Right lobe of liver (tissue), 6 donors: ENCODE measurements at regions not wholly inside any gene's neighbourhood (a gene's known extent, or its start where the extent isn't known, plus 50 kb on each side); places are given as distances from the start of the nearest gene placed in this dataset.

ENCODE experiments used
- ATAC-seq, 4 donors: fragments of 200-7000 bp; cut with Tn5 transposase; one replicate each; pipeline ENCODE4 v1.9.1; 2020; ENCODE audit warnings: mild to moderate bottlenecking in 4 of 4, moderate library complexity in 4 of 4
- DNase-seq, 3 donors: peaks; one replicate each; pipeline ENCODE4 v3.0.0-alpha.2; 2020
- H3K27ac ChIP-seq, 3 donors: fragments of 200-600 bp; one replicate each; pipeline ENCODE4 v1.8.0; 2022
- H3K27me3 ChIP-seq, 2 donors: fragments of 200-600 bp; one replicate each; pipeline ENCODE4 v1.8.0; 2022
- H3K36me3 ChIP-seq, 4 donors: fragments of 200-600 bp; sonication (generic) in 1 of 4; one replicate each; pipeline versions ENCODE4 v1.5.1 to v1.8.0; 2017 to 2022; ENCODE audit warnings: control low read depth in 1 of 4
- H3K4me1 ChIP-seq, 4 donors: fragments of 200-600 bp; sonication (generic) in 1 of 4; one replicate each; pipeline versions ENCODE4 v1.5.1 to v1.8.0; 2017 to 2022; ENCODE audit warnings: control low read depth in 1 of 4
- H3K4me3 ChIP-seq, 3 donors: fragments of 200-600 bp; one replicate each; pipeline ENCODE4 v1.8.0; 2022
- H3K9me3 ChIP-seq, 4 donors: fragments of 200-600 bp; sonication (generic) in 1 of 4; one replicate each; pipeline versions ENCODE4 v1.5.1 to v1.8.0; 2017 to 2022; ENCODE audit warnings: control low read depth in 1 of 4
- CTCF ChIP-seq, 4 donors: fragments of 200-600 bp in 3 of 4; fragments of 450-650 bp in 1 of 4; IDR thresholded peaks; one replicate each; pipeline versions ENCODE4 v1.5.1 to v1.8.0; 2016 to 2022; ENCODE audit warnings: antibody characterized with exemption in 4 of 4, mild to moderate bottlenecking in 2 of 4
- POLR2A ChIP-seq: fragments of 450-650 bp; IDR thresholded peaks from one replicate; pipeline ENCODE4 v1.6.1; 2017; ENCODE audit warnings: antibody characterized with exemption, mild to moderate bottlenecking
- WGBS: methylation state at CpG from one replicate; pipeline ENCODE4 v1.1.6; 2018; ENCODE audit warnings: low coverage, low lambda C conversion rate; ENCODE audit not compliant: insufficient coverage; ENCODE audit errors: missing lambda C conversion rate; 5-methylcytosine and 5-hydroxymethylcytosine counted together
- intact Hi-C, 2 donors: fragments of 100-400 bp; cut with DNase I; formaldehyde crosslinking; loops; one replicate each; pipeline versions ENCODE4 v1.11.2 to v1.14.1; 2022
- donor health status: DM: no; HTN: yes; CAD: no.
- donor health status: DM: no; HTN: no; CAD: no.
- donor health status: DM: no; HTN: no; CAD: no.
- donor health status: DM: no; HTN: yes; CAD: no.
- donor health status: DM: no; HTN: yes; CAD: no.

DNA sequence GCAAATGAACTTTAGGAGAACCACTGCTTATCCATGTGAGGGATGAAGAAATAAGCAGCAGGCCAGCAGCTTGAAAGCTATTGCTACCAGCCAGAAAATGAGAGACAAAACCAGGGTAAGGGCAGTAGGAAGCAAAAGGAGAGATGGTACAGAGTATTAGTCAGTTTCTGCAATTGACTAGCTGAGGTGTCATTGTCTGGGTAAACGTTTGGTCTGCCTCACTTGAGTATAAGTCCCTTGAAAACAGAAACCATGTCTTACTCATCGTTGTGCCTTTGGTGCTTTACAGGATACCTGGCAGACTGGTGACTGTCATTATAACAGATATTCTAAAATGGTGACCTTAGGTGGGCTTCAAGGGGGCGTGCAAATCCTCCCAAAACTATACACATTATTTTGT is 63.9 kb upstream of the USP47 start:
- Histone ChIP-seq H3K9me3 (no peaks in the 10 kb centered on the region), H3K27ac (no peak overlapping the region), H3K4me1 (no peaks in the 10 kb centered on the region), H3K36me3 (no peaks in the 10 kb centered on the region), H3K27me3 (no peaks in the 10 kb centered on the region), H3K4me3 (no peak overlapping the region)
- no peak for ATAC-seq
- DNase-seq: no peak
- TF ChIP-seq POLR2A: no peak
- no peak for TF ChIP-seq CTCF (IDR thresholded peaks at IDR 0.05)
- intact Hi-C loops: no loop called here
- 40% methylated on average over 1 of the region's 3 CpGs for WGBS

- Histone ChIP-seq H3K4me1 (no peaks in the 10 kb centered on the region), H3K27ac (no peak overlapping the region), H3K9me3 (no peaks in the 10 kb centered on the region), H3K36me3 (no peaks in the 10 kb centered on the region), H3K4me3 (no peak overlapping the region), H3K27me3 (no peaks in the 10 kb centered on the region)
- TF ChIP-seq POLR2A (no peak), CTCF (IDR thresholded peaks at IDR 0.05) (no peak)
- 61% methylated on average over 5 of the region's 6 CpGs for WGBS
- intact Hi-C loops: no loop called here
- ATAC-seq: peak in 1 of 4 donors; percentile 44
- no peak for DNase-seq
Measured at GRCh38 chr11:11776714-11777113, 65.1 kb upstream of the USP47 start.

DNA sequence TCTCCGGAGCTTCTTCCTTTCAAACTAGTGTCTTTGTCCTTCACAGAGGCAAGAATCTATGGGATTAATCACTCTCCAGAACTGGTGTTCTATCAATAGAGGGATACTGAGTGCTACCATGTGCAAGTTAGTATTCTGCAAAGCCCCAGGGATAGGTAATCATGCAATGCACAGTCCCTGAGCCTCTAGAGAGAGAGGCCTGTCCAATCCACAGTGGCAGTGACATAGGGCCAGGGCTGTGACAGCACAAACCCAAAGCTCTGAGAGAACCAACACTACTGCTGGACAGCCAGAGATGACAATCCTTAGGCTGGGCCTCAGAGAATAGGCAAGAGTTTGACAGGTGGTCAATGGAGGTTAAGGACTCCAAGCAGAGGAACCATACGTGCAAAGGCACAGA is 66.8 kb upstream of the USP47 start:
- no peak for ATAC-seq
- Histone ChIP-seq H3K4me1 (no peaks in the 10 kb centered on the region), H3K9me3 (no peaks in the 10 kb centered on the region), H3K27me3 (no peaks in the 10 kb centered on the region), H3K36me3 (no peaks in the 10 kb centered on the region), H3K27ac (no peak overlapping the region), H3K4me3 (no peak overlapping the region)
- WGBS: 68% methylated on average over 2 of the region's 2 CpGs
- TF ChIP-seq POLR2A (no peak), CTCF (IDR thresholded peaks at IDR 0.05) (no peak)
- DNase-seq: no peak
- intact Hi-C loops: no loop called here

DNA sequence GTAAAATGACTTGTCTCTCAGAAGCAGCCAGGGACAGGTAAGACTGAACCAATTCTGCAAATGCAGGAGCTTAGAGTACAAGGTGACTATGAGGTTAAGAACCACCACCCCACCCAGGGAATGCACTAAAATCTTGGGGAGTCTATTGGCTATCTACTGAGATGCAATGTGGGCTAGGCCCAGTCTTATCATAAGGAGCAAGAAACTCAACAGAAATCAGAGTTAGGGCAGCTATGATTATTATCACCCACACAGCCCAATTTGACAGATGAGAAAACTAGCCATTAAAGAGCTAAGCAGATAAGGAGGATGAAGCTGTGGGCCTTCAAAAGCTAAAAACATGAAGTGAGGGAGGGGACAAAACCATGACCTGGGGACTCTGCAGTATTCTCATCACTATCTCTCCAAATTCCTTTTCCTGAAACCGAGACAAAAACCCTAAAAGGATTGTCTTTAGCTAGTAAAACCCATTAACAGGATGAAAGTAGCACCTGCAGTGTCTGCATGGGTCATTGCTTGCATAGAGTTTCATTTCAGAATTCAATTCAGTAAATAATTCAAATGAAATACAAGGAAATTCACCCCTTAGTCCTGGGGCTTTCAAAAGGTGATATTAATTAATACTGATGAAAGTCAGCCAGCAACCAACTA is 68.8 kb upstream of the USP47 start:
- Histone ChIP-seq H3K9me3 (no peaks in the 10 kb centered on the region), H3K4me1 (no peaks in the 10 kb centered on the region), H3K27me3 (no peaks in the 10 kb centered on the region), H3K27ac (no peak overlapping the region), H3K36me3 (no peaks in the 10 kb centered on the region), H3K4me3 (no peak overlapping the region)
- ATAC-seq: no peak
- TF ChIP-seq CTCF (IDR thresholded peaks at IDR 0.05): no peak
- no peak for TF ChIP-seq POLR2A
- no peak for DNase-seq
- 21% methylated on average over 1 of the region's 1 CpG for WGBS
- intact Hi-C loops: no loop called here
